ENCODE measurements at regions not wholly inside any gene's neighbourhood (a gene's known extent, or its start where the extent isn't known, plus 50 kb on each side); places are given as distances from the start of the nearest gene placed in this dataset.

DNA sequence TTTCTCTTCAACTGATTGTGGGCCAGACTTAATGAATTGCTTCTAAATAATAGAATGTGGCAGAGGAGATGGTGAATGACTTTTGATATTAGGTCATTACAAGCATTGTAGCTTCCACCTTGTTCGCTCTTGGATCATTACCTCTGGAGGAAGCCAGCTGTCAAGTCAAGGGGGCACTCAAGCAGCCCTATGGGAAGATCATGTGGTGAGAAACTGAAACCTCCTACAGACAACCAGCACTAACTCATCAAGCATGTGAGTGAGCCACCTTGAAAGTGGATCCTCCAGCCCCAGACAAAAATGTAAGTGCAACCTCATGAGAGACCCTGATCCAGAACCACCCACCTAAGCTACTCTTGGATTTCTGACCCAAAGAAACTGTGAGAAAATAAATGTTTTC is 109.8 kb upstream of the TBC1D5 start:
- no peak overlapping the region for H3K14ac ChIP-seq (ENCODE audit: insufficient read length)
- no peak overlapping the region for H2BK120ac ChIP-seq (replicated peaks; ENCODE audit: low read depth, low read length)
- H3K4me2 ChIP-seq (ENCODE audit: insufficient read depth in 1 of 2, low read depth in 2 of 2, low read length in 2 of 2), result no peak overlapping the region
- H3K56ac ChIP-seq (replicated peaks; ENCODE audit: insufficient read length, low read depth, low read length), result no peak overlapping the region
- H3K79me1 ChIP-seq (ENCODE audit: low read depth, low read length), result no peaks in the 10 kb centered on the region
- no peaks in the 10 kb centered on the region for H4K20me1 ChIP-seq (replicated peaks in 1 of 2; ENCODE audit: control insufficient read depth in 1 of 2, insufficient read depth in 2 of 2, low read length in 2 of 2)
- H3K18ac ChIP-seq (ENCODE audit: extremely low read depth, low read length), result no peak overlapping the region
- ChIA-PET CTCF (ENCODE audit: partially characterized antibody) (interaction anchor here (0.6 to 2.4 kb wide), 5 partner anchors 11 to 300 kb away, joined by 3 to 9 read pairs (median 3); no protein-coding TSS in a partner anchor), POLR2A (ENCODE audit: partially characterized antibody) (no interaction called here)
- H4K8ac ChIP-seq (ENCODE audit: extremely low read depth, insufficient read depth, low read length), result no peak overlapping the region
- no peak overlapping the region for H2BK20ac ChIP-seq (ENCODE audit: low read length)
- H3K27me3 ChIP-seq (replicated peaks in 1 of 4; ENCODE audit: control insufficient read depth in 3 of 4, extremely low read depth in 1 of 4, insufficient read depth in 3 of 4, low read length in 3 of 4), result no peaks in the 10 kb centered on the region
- 0 out of 4 replicates have a peak, but pooled peaks cover 0 to 4% of the 10 kb centered on the region in 2 experiments for H3K9me3 ChIP-seq (ENCODE audit: insufficient read depth in 2 of 2, low read depth in 1 of 2, low read length in 1 of 2)
- H3K4me3 ChIP-seq (ENCODE audit: extremely low read depth in 1 of 4, insufficient read depth in 2 of 4, low read depth in 3 of 4, low read length in 4 of 4), result no peak overlapping the region
- no peak overlapping the region for H2BK12ac ChIP-seq (ENCODE audit: low read depth, low read length)
- H3K79me2 ChIP-seq (ENCODE audit: control insufficient read depth in 1 of 2, insufficient read depth in 2 of 2, low read length in 2 of 2), result no peaks in the 10 kb centered on the region
- FAIRE-seq, result no peak
- no peak for DNase-seq (ENCODE audit: low read depth in 1 of 2, low spot score in 2 of 2)
- H4K91ac ChIP-seq (replicated peaks; ENCODE audit: insufficient read length, low read length), result no peak overlapping the region
- H4K5ac ChIP-seq (ENCODE audit: insufficient read length, low read depth, low read length), result no peak overlapping the region
- no peak overlapping the region for H2BK15ac ChIP-seq (ENCODE audit: low read length)
- no peak overlapping the region for H2AFZ ChIP-seq (ENCODE audit: low read length)
- no peak for TF ChIP-seq MAFK (IDR thresholded peaks at IDR 0.05; ENCODE audit: low read depth, low read length)
- TF ChIP-seq EGR1 (IDR thresholded peaks at IDR 0.05; ENCODE audit: borderline replicate concordance, low read depth, low read length), result no peak
- no peak for TF ChIP-seq ZNF274 (IDR thresholded peaks at IDR 0.05; ENCODE audit: borderline replicate concordance, extremely low read depth, low read length)
- no peak for TF ChIP-seq TBP (IDR thresholded peaks at IDR 0.05; ENCODE audit: low read depth, low read length)
- no peak for TF ChIP-seq TEAD4 (IDR thresholded peaks at IDR 0.05; ENCODE audit: low read depth, low read length)
- TF ChIP-seq CEBPB (IDR thresholded peaks at IDR 0.05; ENCODE audit: low read depth, low read length), result no peak
- TF ChIP-seq, protein P1, sequence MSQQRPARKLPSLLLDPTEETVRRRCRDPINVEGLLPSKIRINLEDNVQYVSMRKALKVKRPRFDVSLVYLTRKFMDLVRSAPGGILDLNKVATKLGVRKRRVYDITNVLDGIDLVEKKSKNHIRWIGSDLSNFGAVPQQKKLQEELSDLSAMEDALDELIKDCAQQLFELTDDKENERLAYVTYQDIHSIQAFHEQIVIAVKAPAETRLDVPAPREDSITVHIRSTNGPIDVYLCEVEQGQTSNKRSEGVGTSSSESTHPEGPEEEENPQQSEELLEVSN (IDR thresholded peaks at IDR 0.05), result no peak
- no peak for TF ChIP-seq TAF1 (IDR thresholded peaks at IDR 0.05; ENCODE audit: low read depth, low read length)
- TF ChIP-seq EZH2 (IDR thresholded peaks at IDR 0.05; ENCODE audit: low read depth, low read length, severe bottlenecking), result no peak
- TF ChIP-seq EP300 (IDR thresholded peaks at IDR 0.05; ENCODE audit: borderline replicate concordance in 1 of 2, low read depth in 2 of 2, low read length in 2 of 2), result no peak
- H3K27ac ChIP-seq (ENCODE audit: low read depth, low read length), result no peak overlapping the region
- no peak overlapping the region for H3K4ac ChIP-seq (replicated peaks; ENCODE audit: insufficient read length, low read depth, low read length)
- WGBS, 2 experiments (ENCODE audit: extremely low coverage in 1 of 2, insufficient coverage in 1 of 2, insufficient read length in 1 of 2, insufficient replicate concordance in 2 of 2, low coverage in 1 of 2, low lambda C conversion rate in 2 of 2, missing lambda C conversion rate in 1 of 2), result 90% methylated on average over 1 of the region's 1 CpG; no CpG with 5 or more reads in 1 of the 2 experiments
- H3K36me3 ChIP-seq (ENCODE audit: control insufficient read depth in 2 of 4, insufficient read depth in 4 of 4, low read length in 3 of 4), result no peaks in the 10 kb centered on the region
- no peak overlapping the region for H3K23ac ChIP-seq (ENCODE audit: insufficient read length)
- no peaks in the 10 kb centered on the region for H3K4me1 ChIP-seq (replicated peaks in 1 of 4; ENCODE audit: control insufficient read depth in 3 of 4, insufficient read depth in 4 of 4, low read length in 3 of 4)
- no peak overlapping the region for H2BK5ac ChIP-seq (ENCODE audit: low read depth, low read length)
- H3K23me2 ChIP-seq (ENCODE audit: low read depth, low read length), result no peaks in the 10 kb centered on the region
- H3K9ac ChIP-seq (replicated peaks in 1 of 4; ENCODE audit: extremely low read depth in 1 of 4, low read depth in 3 of 4, low read length in 3 of 4), result no peak overlapping the region
- no peak overlapping the region for H2AK5ac ChIP-seq (ENCODE audit: low read depth, low read length)

Measured in H1 (cell line).